WERI-Rb-1 (cell line): ENCODE measurements at regions not wholly inside any gene's neighbourhood (a gene's known extent, or its start where the extent isn't known, plus 50 kb on each side); places are given as distances from the start of the nearest gene placed in this dataset.

Experiments
- DNase-seq: peaks from one replicate; pipeline ENCODE4 v3.0.0-alpha.2; 2020
- H3K27ac ChIP-seq: fragments of 250-450 bp; sonication (Bioruptor Pico); 2 replicates; pipeline ENCODE4 v1.5.1; 2020; ENCODE audit warnings: mild to moderate bottlenecking, moderate library complexity
- H3K27me3 ChIP-seq: fragments of 250-450 bp; sonication (Bioruptor Pico); 2 replicates; pipeline ENCODE4 v1.5.1; 2021; ENCODE audit warnings: mild to moderate bottlenecking, low read depth, moderate library complexity; ENCODE audit not compliant: insufficient read depth, severe bottlenecking
- H3K36me3 ChIP-seq: fragments of 250-450 bp; sonication (Bioruptor Pico); 2 replicates; pipeline ENCODE4 v1.5.1; 2020; ENCODE audit warnings: mild to moderate bottlenecking, moderate library complexity
- H3K4me3 ChIP-seq: 2 replicates; pipeline ENCODE4 v1.5.1; 2011; ENCODE audit warnings: low read depth, mild to moderate bottlenecking, control low read depth, low read length
- H3K9me3 ChIP-seq: fragments of 250-450 bp; sonication (Bioruptor Pico); 2 replicates; pipeline ENCODE4 v1.5.1; 2021; ENCODE audit warnings: mild to moderate bottlenecking, moderate library complexity; ENCODE audit not compliant: severe bottlenecking
- TF ChIP-seq, protein P1 (sequence below): IDR thresholded peaks from 2 replicates; pipeline ENCODE4 v1.5.1; 2011; ENCODE audit warnings: low read depth, mild to moderate bottlenecking, control low read depth, inconsistent platforms, low read length

DNA sequence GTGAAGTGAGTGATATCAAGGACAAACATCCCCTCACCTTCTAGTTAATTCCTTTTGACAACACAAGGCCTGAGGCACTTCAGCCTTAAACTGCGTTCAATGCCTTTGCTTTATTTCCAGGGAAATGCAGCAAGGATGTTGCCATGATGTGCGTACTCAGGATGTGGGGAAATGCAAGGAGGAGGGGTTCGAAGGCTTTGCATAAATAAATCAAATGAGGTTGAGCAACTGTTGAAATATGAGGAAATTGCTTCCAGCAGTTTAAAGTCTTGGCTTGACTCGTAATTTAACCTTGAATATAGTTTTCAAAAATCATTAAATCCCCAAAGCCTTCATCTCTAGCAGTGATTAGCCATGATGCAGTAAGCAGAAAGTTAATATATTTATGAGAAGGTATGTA is 81.8 kb upstream of the CCL2 start:
- H3K9me3 ChIP-seq = no peaks in the 10 kb centered on the region
- H3K4me3 ChIP-seq = no peak overlapping the region
- H3K36me3 ChIP-seq = no peaks in the 10 kb centered on the region
- no peak for DNase-seq
- TF ChIP-seq, protein P1, sequence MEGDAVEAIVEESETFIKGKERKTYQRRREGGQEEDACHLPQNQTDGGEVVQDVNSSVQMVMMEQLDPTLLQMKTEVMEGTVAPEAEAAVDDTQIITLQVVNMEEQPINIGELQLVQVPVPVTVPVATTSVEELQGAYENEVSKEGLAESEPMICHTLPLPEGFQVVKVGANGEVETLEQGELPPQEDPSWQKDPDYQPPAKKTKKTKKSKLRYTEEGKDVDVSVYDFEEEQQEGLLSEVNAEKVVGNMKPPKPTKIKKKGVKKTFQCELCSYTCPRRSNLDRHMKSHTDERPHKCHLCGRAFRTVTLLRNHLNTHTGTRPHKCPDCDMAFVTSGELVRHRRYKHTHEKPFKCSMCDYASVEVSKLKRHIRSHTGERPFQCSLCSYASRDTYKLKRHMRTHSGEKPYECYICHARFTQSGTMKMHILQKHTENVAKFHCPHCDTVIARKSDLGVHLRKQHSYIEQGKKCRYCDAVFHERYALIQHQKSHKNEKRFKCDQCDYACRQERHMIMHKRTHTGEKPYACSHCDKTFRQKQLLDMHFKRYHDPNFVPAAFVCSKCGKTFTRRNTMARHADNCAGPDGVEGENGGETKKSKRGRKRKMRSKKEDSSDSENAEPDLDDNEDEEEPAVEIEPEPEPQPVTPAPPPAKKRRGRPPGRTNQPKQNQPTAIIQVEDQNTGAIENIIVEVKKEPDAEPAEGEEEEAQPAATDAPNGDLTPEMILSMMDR = no peak
- no peak overlapping the region for H3K27ac ChIP-seq
- H3K27me3 ChIP-seq = peaks cover 22% of the 10 kb centered on the region

DNA sequence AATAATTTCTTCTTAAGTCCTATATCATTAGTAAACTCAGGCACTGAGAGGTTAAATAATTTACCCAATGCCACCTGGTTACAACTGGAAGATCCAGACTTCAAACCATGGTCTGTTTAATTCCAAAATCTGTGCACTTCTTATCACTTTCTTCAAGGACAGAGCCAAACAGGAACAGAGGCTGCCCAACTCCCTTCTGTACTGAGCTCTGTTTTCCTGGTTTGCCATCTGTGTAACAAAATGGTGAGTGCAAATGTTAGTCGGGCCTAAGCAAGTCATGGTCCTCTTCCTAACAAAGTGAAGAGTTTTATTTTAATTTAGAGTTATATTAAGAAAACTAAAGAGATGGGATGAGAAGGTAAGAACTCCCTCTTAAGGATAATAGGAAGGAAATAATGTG is 80.6 kb upstream of the CCL2 start:
- TF ChIP-seq, protein P1 = no peak
- H3K27me3 ChIP-seq = peaks cover 23% of the 10 kb centered on the region
- H3K9me3 ChIP-seq = no peaks in the 10 kb centered on the region
- H3K27ac ChIP-seq = no peak overlapping the region
- H3K4me3 ChIP-seq = no peak overlapping the region
- H3K36me3 ChIP-seq = no peaks in the 10 kb centered on the region
- DNase-seq = no peak

DNA sequence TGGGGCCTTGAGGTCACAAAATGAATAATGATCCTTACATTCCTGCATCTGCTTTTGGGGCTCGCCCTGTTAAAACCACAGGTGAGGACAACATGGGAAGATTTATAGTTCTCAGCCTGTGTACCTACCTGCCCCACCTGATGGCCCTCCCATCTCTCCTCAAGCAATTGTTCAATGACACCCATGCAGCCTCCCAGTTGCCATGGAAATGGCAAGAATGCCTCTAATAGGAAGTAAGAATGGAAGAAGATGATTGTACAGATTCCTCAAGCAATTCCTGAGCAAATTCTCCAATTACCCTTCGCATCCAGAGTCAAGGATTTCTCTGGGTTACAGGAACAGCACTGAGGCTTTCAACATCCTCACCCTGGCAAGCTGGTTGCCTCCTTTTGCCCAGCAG is 78.6 kb upstream of the CCL2 start:
- no peak overlapping the region for H3K27ac ChIP-seq
- H3K27me3 ChIP-seq = peaks cover 23% of the 10 kb centered on the region
- no peaks in the 10 kb centered on the region for H3K9me3 ChIP-seq
- DNase-seq = no peak
- no peaks in the 10 kb centered on the region for H3K36me3 ChIP-seq
- TF ChIP-seq, protein P1 = no peak
- no peak overlapping the region for H3K4me3 ChIP-seq

DNA sequence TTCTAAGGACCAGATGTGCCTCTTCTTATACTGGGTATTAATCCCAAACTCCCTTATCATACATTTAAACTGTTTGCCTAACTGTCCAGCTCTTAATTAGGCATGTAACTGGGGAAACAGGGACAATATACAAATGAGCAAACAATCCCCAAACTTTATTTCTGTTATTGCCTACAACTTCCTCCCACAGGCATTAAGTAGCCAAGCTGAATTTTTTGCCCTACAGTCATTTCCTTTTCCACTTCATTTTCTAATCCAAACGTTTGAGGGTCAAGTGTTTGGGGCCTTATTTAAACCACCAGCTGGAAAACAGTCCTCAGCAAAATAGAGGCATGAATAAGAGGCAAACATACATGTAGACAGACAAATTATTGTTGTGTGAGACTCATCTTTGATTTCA is 77.4 kb upstream of the CCL2 start:
- H3K27ac ChIP-seq = no peak overlapping the region
- no peak overlapping the region for H3K4me3 ChIP-seq
- no peaks in the 10 kb centered on the region for H3K36me3 ChIP-seq
- TF ChIP-seq, protein P1 = no peak
- H3K27me3 ChIP-seq = peaks cover 33% of the 10 kb centered on the region
- no peaks in the 10 kb centered on the region for H3K9me3 ChIP-seq
- DNase-seq = no peak

DNA sequence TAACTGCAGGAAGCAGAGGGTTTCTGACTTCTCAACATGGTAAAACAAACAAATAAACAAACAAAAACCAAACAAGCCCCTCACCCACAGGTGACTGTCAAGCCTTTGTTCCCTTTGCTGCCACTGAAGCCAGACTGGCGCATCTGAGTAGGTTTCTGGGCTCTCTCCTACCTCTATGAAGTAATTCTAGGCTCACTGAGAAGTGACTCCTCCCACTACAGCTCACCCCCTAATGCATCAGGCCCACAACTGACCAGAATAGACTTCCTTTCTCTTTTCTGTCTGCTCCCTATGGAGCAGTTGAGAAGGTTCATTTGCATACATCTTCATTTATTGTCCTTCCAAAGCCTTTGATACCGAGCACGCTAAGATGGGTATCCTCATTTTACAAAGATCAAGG is 77.0 kb upstream of the CCL2 start:
- no peaks in the 10 kb centered on the region for H3K36me3 ChIP-seq
- no peak overlapping the region for H3K27ac ChIP-seq
- DNase-seq = no peak
- H3K9me3 ChIP-seq = no peaks in the 10 kb centered on the region
- H3K27me3 ChIP-seq = peaks cover 33% of the 10 kb centered on the region
- TF ChIP-seq, protein P1 = no peak
- no peak overlapping the region for H3K4me3 ChIP-seq

DNA sequence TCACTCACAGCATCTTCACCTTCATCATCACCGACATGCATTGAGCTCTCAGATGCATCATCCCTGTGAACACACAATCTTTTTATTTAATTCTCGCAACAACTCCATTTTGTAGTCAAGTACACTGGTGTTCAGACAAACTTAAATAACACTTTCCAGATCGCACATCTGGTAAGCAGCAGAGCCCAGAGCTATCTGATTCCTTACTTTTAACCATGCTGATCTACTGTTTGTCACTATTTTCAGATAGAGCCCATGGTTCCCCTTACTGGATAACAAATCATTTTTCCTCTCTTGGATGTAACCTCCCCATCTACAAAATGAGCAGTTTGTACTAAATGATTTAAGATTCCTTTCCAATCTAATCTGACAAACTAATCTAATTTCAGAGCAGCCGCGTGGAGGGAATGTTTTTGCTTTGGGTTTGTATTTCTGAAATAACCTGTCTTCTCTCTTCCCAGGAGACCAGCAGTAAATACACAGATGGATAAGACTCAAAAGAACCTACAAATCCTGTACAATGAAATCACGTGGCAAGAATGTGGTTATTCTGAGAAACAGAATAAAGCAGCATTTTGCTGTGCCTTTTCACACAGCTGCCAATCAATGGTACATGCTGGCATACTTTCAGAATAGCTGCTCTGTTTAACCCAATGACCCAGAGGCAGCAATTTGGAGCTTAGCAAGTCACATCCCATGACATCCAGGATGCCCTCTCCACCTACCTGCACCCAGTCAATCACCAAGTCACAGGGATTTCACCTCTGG is 72.9 kb upstream of the CCL2 start:
- H3K27me3 ChIP-seq = peaks cover 19% of the 10 kb centered on the region
- no peaks in the 10 kb centered on the region for H3K9me3 ChIP-seq
- H3K36me3 ChIP-seq = no peaks in the 10 kb centered on the region
- no peak overlapping the region for H3K4me3 ChIP-seq
- TF ChIP-seq, protein P1 = no peak
- H3K27ac ChIP-seq = no peak overlapping the region
- DNase-seq = no peak
